Naive thymus-derived CD8-positive, alpha-beta T cell (primary cell): ENCODE measurements at regions not wholly inside any gene's neighbourhood (a gene's known extent, or its start where the extent isn't known, plus 50 kb on each side); places are given as distances from the start of the nearest gene placed in this dataset.
"Not testable (repeated sequence)": the region's sequence is repeated elsewhere in the genome, so short reads cannot be mapped to it uniquely, and the experiment has no call there.

Experiments used
- ATAC-seq, 2 donors: fragments of 150-1000 bp; cut with Tn5 transposase in 1 of 2; sonication (Bioruptor Pico), chemical (Tn5 transposase) in 1 of 2; 1 replicate in 1 of 2; 2 replicates in 1 of 2; pipeline ENCODE4 v1.10.0; 2021; ENCODE audit warnings: mild to moderate bottlenecking in 2 of 2, moderate library complexity in 2 of 2
- POLR2A ChIA-PET: fragments of 350-600 bp; sonication (Branson Sonifier 250); formaldehyde crosslinking; loops from one replicate; lab custom pipeline; 2021; ENCODE audit warnings: antibody characterized with exemption; lab: Charles Lee
- DNase-seq, 10 donors: peaks; one replicate each; pipeline versions ENCODE4 v3.0.0 to v3.0.0-alpha.2; 2020 to 2022
- H3K27ac Mint-ChIP-seq, 10 donors: one replicate each; pipeline ENCODE4 v1.8.0; 2020 to 2022; ENCODE audit warnings: mild to moderate bottlenecking in 10 of 10, mixed read lengths in 10 of 10, moderate library complexity in 4 of 10, inconsistent platforms in 1 of 10
- H3K27me3 Mint-ChIP-seq, 5 donors: one replicate each; pipeline ENCODE4 v1.8.0; 2021 to 2022; ENCODE audit warnings: mixed read lengths in 5 of 5
- H3K36me3 Mint-ChIP-seq, 3 donors: one replicate each; pipeline ENCODE4 v1.8.0; 2020 to 2022; ENCODE audit warnings: mixed read lengths in 3 of 3, mild to moderate bottlenecking in 2 of 3, inconsistent platforms in 1 of 3
- H3K4me1 Mint-ChIP-seq, 4 donors: one replicate each; pipeline ENCODE4 v1.8.0; 2021 to 2022; ENCODE audit warnings: mixed read lengths in 4 of 4
- H3K4me3 Mint-ChIP-seq, 10 donors: one replicate each; pipeline ENCODE4 v1.8.0; 2020 to 2022; ENCODE audit warnings: mild to moderate bottlenecking in 10 of 10, mixed read lengths in 10 of 10, moderate library complexity in 6 of 10, inconsistent platforms in 1 of 10
- H3K9me3 Mint-ChIP-seq, 9 donors: one replicate each; pipeline ENCODE4 v1.8.0; 2020 to 2022; ENCODE audit warnings: mixed read lengths in 9 of 9, mild to moderate bottlenecking in 3 of 9, inconsistent platforms in 1 of 9, moderate library complexity in 1 of 9

GRCh38 chr18:30186245-30186644 is 856.3 kb downstream of the DSC3 start:
- H3K4me3 Mint-ChIP-seq, result no peak overlapping the region
- POLR2A ChIA-PET, result no interaction called here
- peaks cover 0 to 5% (median 0%) of the 10 kb centered on the region in 3 donors for H3K36me3 Mint-ChIP-seq
- H3K27me3 Mint-ChIP-seq, result no peaks in the 10 kb centered on the region
- no peak overlapping the region for H3K27ac Mint-ChIP-seq
- DNase-seq (no peak), ATAC-seq (no peak)
- no peaks in the 10 kb centered on the region for H3K4me1 Mint-ChIP-seq
- H3K9me3 Mint-ChIP-seq, result peaks cover 4 to 23% (median 9%) of the 10 kb centered on the region in 9 donors

- no peak for DNase-seq
- Mint-ChIP-seq H3K4me3 (no peak overlapping the region), H3K27me3 (no peaks in the 10 kb centered on the region), H3K9me3 (peaks cover 0 to 21% (median 13%) of the 10 kb centered on the region in 9 donors), H3K4me1 (no peaks in the 10 kb centered on the region), H3K36me3 (peaks cover 0 to 6% (median 0%) of the 10 kb centered on the region in 3 donors), H3K27ac (no peak overlapping the region)
- ATAC-seq, result no peak
- POLR2A ChIA-PET, result no interaction called here
Observed at GRCh38 chr18:30177056-30177455, 865.5 kb downstream of the DSC3 start.

GRCh38 chr18:30175621-30176225 is 866.8 kb downstream of the DSC3 start:
- ATAC-seq, result no peak
- peaks cover 0 to 21% (median 13%) of the 10 kb centered on the region in 9 donors for H3K9me3 Mint-ChIP-seq

GRCh38 chr18:30175061-30175574 is 867.4 kb downstream of the DSC3 start:
- Mint-ChIP-seq H3K4me1 (no peaks in the 10 kb centered on the region), H3K27me3 (no peaks in the 10 kb centered on the region), H3K9me3 (peaks cover 0 to 21% (median 13%) of the 10 kb centered on the region in 9 donors), H3K4me3 (no peak overlapping the region), H3K36me3 (peaks cover 0 to 6% (median 0%) of the 10 kb centered on the region in 3 donors), H3K27ac (no peak overlapping the region)
- POLR2A ChIA-PET, result no interaction called here
- ATAC-seq, result no peak
- no peak for DNase-seq

More at GRCh38 chr18:30175621-30176225, 866.8 kb downstream of the DSC3 start:
- Mint-ChIP-seq H3K27me3 (no peaks in the 10 kb centered on the region), H3K27ac (no peak overlapping the region), H3K4me1 (no peaks in the 10 kb centered on the region), H3K4me3 (no peak overlapping the region), H3K36me3 (peaks cover 0 to 6% (median 0%) of the 10 kb centered on the region in 3 donors)
- POLR2A ChIA-PET, result no interaction called here
- DNase-seq, result no peak

- Mint-ChIP-seq H3K27ac (no peak overlapping the region), H3K36me3 (no peaks in the 10 kb centered on the region), H3K27me3 (no peaks in the 10 kb centered on the region), H3K9me3 (peaks cover 5 to 22% (median 13%) of the 10 kb centered on the region in 9 donors), H3K4me1 (no peaks in the 10 kb centered on the region), H3K4me3 (no peak overlapping the region)
- no peak for DNase-seq
- no peak for ATAC-seq
- POLR2A ChIA-PET, result no interaction called here
Observed at GRCh38 chr18:30163573-30163972, 879.0 kb downstream of the DSC3 start.

GRCh38 chr18:30160124-30160523 is 882.4 kb downstream of the DSC3 start:
- ATAC-seq (no peak), DNase-seq (no peak)
- Mint-ChIP-seq H3K4me1 (no peaks in the 10 kb centered on the region), H3K9me3 (peaks cover 0 to 15% (median 5%) of the 10 kb centered on the region in 9 donors), H3K27me3 (no peaks in the 10 kb centered on the region), H3K4me3 (no peak overlapping the region), H3K36me3 (peaks cover 0 to 7% (median 0%) of the 10 kb centered on the region in 3 donors), H3K27ac (no peak overlapping the region)
- POLR2A ChIA-PET, result no interaction called here

GRCh38 chr18:30150586-30151250 is 891.8 kb downstream of the DSC3 start:
- no peaks in the 10 kb centered on the region for H3K4me1 Mint-ChIP-seq
- no peak for ATAC-seq

GRCh38 chr18:30149585-30149984 is 893.0 kb downstream of the DSC3 start:
- no peaks in the 10 kb centered on the region for H3K27me3 Mint-ChIP-seq
- no peak overlapping the region for H3K27ac Mint-ChIP-seq
- DNase-seq, result no peak
- POLR2A ChIA-PET, result no interaction called here
- no peak for ATAC-seq
- H3K4me1 Mint-ChIP-seq, result no peaks in the 10 kb centered on the region
- H3K9me3 Mint-ChIP-seq, result peaks cover 5 to 30% (median 13%) of the 10 kb centered on the region in 9 donors
- no peak overlapping the region for H3K4me3 Mint-ChIP-seq
- H3K36me3 Mint-ChIP-seq, result peaks cover 0 to 1% (median 0%) of the 10 kb centered on the region in 3 donors

More at GRCh38 chr18:30150586-30151250, 891.8 kb downstream of the DSC3 start:
- Mint-ChIP-seq H3K27ac (no peak overlapping the region), H3K9me3 (peaks cover 0 to 25% (median 7%) of the 10 kb centered on the region in 9 donors), H3K4me3 (no peak overlapping the region), H3K36me3 (no peaks in the 10 kb centered on the region), H3K27me3 (no peaks in the 10 kb centered on the region)
- no peak for DNase-seq
- POLR2A ChIA-PET, result no interaction called here

GRCh38 chr18:30142870-30143269 is 899.7 kb downstream of the DSC3 start:
- ATAC-seq (no peak), DNase-seq (no peak)
- POLR2A ChIA-PET, result no interaction called here
- H3K4me1 Mint-ChIP-seq, result no peaks in the 10 kb centered on the region
- H3K36me3 Mint-ChIP-seq, result peaks cover 0 to 4% (median 0%) of the 10 kb centered on the region in 3 donors
- no peak overlapping the region for H3K27ac Mint-ChIP-seq
- H3K4me3 Mint-ChIP-seq, result no peak overlapping the region
- H3K9me3 Mint-ChIP-seq, result peaks cover 7 to 50% (median 16%) of the 10 kb centered on the region in 9 donors
- no peaks in the 10 kb centered on the region for H3K27me3 Mint-ChIP-seq

GRCh38 chr18:30142248-30142647 is 900.3 kb downstream of the DSC3 start:
- POLR2A ChIA-PET, result no interaction called here
- peaks cover 5 to 44% (median 17%) of the 10 kb centered on the region in 9 donors for H3K9me3 Mint-ChIP-seq
- H3K36me3 Mint-ChIP-seq, result peaks cover 0 to 4% (median 0%) of the 10 kb centered on the region in 3 donors
- H3K4me1 Mint-ChIP-seq, result no peaks in the 10 kb centered on the region
- H3K4me3 Mint-ChIP-seq, result no peak overlapping the region
- no peak overlapping the region for H3K27ac Mint-ChIP-seq
- no peaks in the 10 kb centered on the region for H3K27me3 Mint-ChIP-seq
- DNase-seq, result no peak
- no peak for ATAC-seq

- peak overlapping the region in 1 of 10 donors; percentile 26 for H3K27ac Mint-ChIP-seq
- ATAC-seq, DNase-seq, H3K27me3 Mint-ChIP-seq, H3K4me1 Mint-ChIP-seq, POLR2A ChIA-PET, H3K36me3 Mint-ChIP-seq, H3K4me3 Mint-ChIP-seq: not testable (repeated sequence)
- H3K9me3 Mint-ChIP-seq, result peaks cover 7 to 41% (median 17%) of the 10 kb centered on the region in 9 donors
Observed at GRCh38 chr18:30141506-30141905, 901.0 kb downstream of the DSC3 start.

GRCh38 chr18:30139631-30140287 is 902.8 kb downstream of the DSC3 start:
- H3K27ac Mint-ChIP-seq, result no peak overlapping the region
- H3K4me1 Mint-ChIP-seq, result no peaks in the 10 kb centered on the region
- DNase-seq, result no peak
- H3K4me3 Mint-ChIP-seq, result no peak overlapping the region
- peaks cover 0 to 8% (median 0%) of the 10 kb centered on the region in 3 donors for H3K36me3 Mint-ChIP-seq
- ATAC-seq, result no peak
- peaks cover 6 to 45% (median 18%) of the 10 kb centered on the region in 9 donors for H3K9me3 Mint-ChIP-seq
- H3K27me3 Mint-ChIP-seq, result no peaks in the 10 kb centered on the region
- POLR2A ChIA-PET, result no interaction called here

- DNase-seq (no peak), ATAC-seq (no peak)
- no peaks in the 10 kb centered on the region for H3K27me3 Mint-ChIP-seq
- H3K9me3 Mint-ChIP-seq, result peaks cover 0 to 43% (median 17%) of the 10 kb centered on the region in 9 donors
- no peaks in the 10 kb centered on the region for H3K4me1 Mint-ChIP-seq
- peaks cover 0 to 4% (median 0%) of the 10 kb centered on the region in 3 donors for H3K36me3 Mint-ChIP-seq
- no peak overlapping the region for H3K27ac Mint-ChIP-seq
- POLR2A ChIA-PET, result no interaction called here
- H3K4me3 Mint-ChIP-seq, result no peak overlapping the region
Observed at GRCh38 chr18:30135938-30136337, 906.6 kb downstream of the DSC3 start.
